IgD-negative memory B cell (primary cell): ENCODE measurements at regions not wholly inside any gene's neighbourhood (a gene's known extent, or its start where the extent isn't known, plus 50 kb on each side); places are given as distances from the start of the nearest gene placed in this dataset.
"Not testable (repeated sequence)": the region's sequence is repeated elsewhere in the genome, so short reads cannot be mapped to it uniquely, and the experiment has no call there.

Source experiments
- H3K27ac Mint-ChIP-seq, 3 donors: one replicate each; pipeline ENCODE4 v1.8.0; 2020 to 2022; ENCODE audit warnings: mild to moderate bottlenecking in 3 of 3, mixed read lengths in 3 of 3, moderate library complexity in 1 of 3
- H3K27me3 Mint-ChIP-seq: one replicate; pipeline ENCODE4 v1.8.0; 2021; ENCODE audit warnings: mixed read lengths
- H3K36me3 Mint-ChIP-seq: one replicate; pipeline ENCODE4 v1.8.0; 2020; ENCODE audit warnings: mild to moderate bottlenecking, mixed read lengths
- H3K4me1 Mint-ChIP-seq, 3 donors: one replicate each; pipeline ENCODE4 v1.8.0; 2020 to 2022; ENCODE audit warnings: mixed read lengths in 3 of 3, mild to moderate bottlenecking in 1 of 3
- H3K4me3 Mint-ChIP-seq, 4 donors: one replicate each; pipeline ENCODE4 v1.8.0; 2020 to 2022; ENCODE audit warnings: mild to moderate bottlenecking in 4 of 4, mixed read lengths in 4 of 4, moderate library complexity in 3 of 4
- H3K9me3 Mint-ChIP-seq, 3 donors: one replicate each; pipeline ENCODE4 v1.8.0; 2020 to 2021; ENCODE audit warnings: mixed read lengths in 3 of 3, mild to moderate bottlenecking in 1 of 3

DNA sequence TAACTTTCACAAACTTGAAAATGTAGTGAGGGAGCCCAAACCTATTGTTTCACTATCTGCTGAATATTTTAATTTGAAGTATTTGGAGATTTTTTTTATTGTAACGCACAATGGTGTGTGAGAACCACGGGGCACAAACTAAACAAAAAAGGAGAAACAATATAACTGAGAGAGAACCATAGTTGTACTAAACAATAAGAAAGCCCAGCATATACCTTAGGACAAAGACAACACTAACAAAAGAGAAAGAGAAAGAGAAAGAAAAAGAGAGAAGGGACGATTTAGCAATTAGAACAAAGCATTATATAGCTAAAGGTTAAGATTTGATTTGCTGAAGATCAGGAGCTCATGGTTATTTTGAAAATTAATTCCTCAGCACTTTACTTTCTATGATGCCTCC is 906.0 kb upstream of the NXPH2 start:
- Mint-ChIP-seq H3K9me3 (peaks cover 1 to 9% (median 4%) of the 10 kb centered on the region in 3 donors), H3K27me3 (no peaks in the 10 kb centered on the region), H3K36me3 (no peaks in the 10 kb centered on the region), H3K4me3 (no peak overlapping the region), H3K27ac (no peak overlapping the region), H3K4me1 (peaks cover 0 to 1% (median 0%) of the 10 kb centered on the region in 3 donors)

DNA sequence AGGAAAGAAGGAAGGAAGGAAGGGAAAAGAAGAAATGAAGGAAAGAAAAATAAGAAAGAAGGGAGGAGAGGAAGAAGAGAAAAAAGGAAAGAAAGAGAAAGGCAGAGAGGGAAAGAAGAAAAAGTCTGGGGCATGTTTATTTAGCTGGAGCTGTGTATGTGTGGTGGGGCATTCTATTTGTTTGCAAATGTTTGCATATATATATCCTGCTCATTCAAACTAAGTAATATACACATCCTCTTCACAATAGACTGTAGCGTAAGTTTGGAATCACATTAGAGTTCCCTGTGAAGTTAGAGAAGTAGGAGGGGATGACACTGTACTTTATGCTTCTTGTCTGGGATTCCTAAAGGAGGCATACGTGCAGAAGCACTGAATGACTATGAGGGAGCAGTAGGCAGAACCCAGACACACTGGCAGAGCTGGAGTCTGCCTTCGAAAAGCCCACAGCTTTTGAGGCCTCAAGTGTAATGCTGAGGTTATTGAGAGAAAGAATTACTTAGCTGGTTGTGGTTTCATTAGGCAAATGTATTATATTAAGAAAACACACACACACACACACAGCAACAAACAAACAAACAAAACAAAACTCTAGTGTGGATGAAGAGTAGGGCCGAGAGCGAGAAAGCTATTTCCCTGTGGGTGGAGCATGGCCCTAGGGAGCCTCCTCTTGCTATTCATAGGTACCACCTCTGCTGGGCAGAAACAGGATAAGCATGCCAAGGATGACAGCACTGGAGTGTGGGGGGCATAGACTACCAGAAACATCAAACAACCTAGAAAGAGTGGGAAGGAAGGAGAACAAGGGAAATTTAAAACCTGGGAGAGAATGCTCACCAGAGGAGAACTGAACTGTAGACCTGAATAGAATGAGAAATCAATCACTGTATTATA is 905.1 kb upstream of the NXPH2 start:
- H3K36me3 Mint-ChIP-seq: no peaks in the 10 kb centered on the region
- peaks cover 2 to 10% (median 4%) of the 10 kb centered on the region in 3 donors for H3K9me3 Mint-ChIP-seq
- no peak overlapping the region for H3K4me3 Mint-ChIP-seq
- no peak overlapping the region for H3K27ac Mint-ChIP-seq
- no peaks in the 10 kb centered on the region for H3K27me3 Mint-ChIP-seq
- peaks cover 0 to 1% (median 0%) of the 10 kb centered on the region in 3 donors for H3K4me1 Mint-ChIP-seq

DNA sequence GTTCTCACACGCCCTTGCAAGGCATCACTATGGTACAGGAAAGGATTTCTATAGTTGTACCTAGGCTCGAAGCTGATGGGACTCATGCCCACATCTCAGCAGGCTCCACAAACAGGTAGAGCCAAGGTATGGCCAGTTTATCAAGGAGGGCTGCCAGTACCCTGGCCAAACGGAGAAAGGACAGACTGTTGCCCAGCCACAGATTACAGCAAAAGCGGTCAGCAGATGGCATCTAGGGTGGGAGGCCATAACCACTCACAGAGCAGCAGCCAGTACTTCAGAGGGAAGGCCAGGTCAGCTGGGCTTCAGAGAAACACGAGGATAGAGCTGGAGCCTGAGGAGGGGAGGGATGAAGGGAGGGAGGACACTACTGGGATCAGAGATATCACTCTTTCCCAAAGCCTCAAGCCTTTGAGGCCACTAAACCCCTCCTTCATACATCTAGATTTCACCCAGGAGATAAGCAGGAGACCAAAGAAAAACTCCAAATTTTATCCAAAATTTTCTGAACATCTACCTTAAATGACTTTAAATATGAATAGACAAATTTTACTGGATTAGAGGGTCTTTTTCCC is 904.2 kb upstream of the NXPH2 start:
- Mint-ChIP-seq H3K4me3 (no peak overlapping the region), H3K9me3 (peaks cover 2 to 10% (median 4%) of the 10 kb centered on the region in 3 donors), H3K27ac (no peak overlapping the region), H3K36me3 (no peaks in the 10 kb centered on the region), H3K4me1 (peaks cover 0 to 1% (median 0%) of the 10 kb centered on the region in 3 donors), H3K27me3 (no peaks in the 10 kb centered on the region)

DNA sequence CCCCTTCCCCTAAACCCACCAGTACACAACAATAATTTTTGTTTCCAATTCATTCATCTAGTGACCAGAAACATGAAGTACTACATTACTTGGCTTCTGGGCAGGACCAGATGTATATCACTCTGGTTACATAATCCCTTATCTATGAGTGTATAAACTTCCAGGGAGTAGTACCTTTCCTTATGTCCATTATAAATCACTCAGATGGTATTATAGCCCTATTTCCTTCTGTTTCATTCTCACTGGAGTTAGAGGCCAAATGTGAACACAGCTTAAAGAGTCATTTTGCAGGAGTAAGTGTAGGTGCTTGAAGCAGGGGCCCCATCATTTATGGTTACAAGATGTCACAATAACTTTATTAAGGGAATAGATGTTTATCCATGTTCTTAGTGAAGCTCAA is 894.4 kb upstream of the NXPH2 start:
- Mint-ChIP-seq H3K4me3 (no peak overlapping the region), H3K36me3 (no peaks in the 10 kb centered on the region), H3K4me1 (no peaks in the 10 kb centered on the region), H3K27ac (no peak overlapping the region), H3K9me3 (peaks cover 0 to 3% (median 0%) of the 10 kb centered on the region in 3 donors), H3K27me3 (no peaks in the 10 kb centered on the region)

DNA sequence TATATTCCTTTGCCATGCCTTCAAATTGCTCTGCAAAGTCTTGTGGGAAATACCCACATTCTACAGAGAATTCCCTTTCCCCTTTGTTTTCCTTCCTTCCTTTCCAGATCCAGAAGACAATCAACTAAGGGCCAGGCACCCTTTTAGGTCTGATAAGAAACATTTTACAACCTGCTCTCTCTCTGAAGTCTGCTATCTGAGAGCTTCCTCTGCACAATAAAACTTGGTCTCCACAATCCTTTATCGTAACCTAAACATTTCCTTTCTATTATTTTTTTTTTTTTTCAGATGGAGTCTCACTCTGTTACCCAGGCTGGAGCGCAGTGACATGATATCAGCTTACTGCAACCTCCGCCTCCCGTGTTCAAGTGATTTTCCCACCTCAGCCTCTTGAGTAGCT is 893.3 kb upstream of the NXPH2 start:
- not testable (repeated sequence) for H3K4me3 Mint-ChIP-seq, H3K9me3 Mint-ChIP-seq, H3K27me3 Mint-ChIP-seq, H3K4me1 Mint-ChIP-seq, H3K36me3 Mint-ChIP-seq, H3K27ac Mint-ChIP-seq

DNA sequence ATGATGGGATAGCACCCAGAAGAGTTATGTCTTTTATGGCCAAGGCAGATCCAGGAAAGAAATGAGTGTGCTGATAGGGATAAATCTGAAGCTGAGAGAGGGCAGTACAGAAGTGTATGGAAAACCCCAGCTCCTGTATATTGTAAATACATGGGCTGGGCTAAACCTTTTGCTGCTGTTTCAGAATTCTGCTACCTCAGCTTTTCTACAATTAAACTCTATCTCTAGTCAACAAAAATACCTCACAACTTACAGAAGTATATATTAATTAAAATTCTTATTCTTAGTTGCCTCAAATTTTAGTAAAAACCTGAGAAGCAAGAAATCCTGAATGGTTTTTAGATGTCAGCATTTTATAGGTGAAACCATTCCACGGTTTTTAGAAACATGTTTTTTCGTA is 889.5 kb upstream of the NXPH2 start:
- Mint-ChIP-seq H3K9me3 (peaks cover 4 to 8% (median 5%) of the 10 kb centered on the region in 3 donors), H3K27ac (no peak overlapping the region), H3K27me3 (no peaks in the 10 kb centered on the region), H3K4me1 (no peaks in the 10 kb centered on the region), H3K4me3 (no peak overlapping the region), H3K36me3 (no peaks in the 10 kb centered on the region)

DNA sequence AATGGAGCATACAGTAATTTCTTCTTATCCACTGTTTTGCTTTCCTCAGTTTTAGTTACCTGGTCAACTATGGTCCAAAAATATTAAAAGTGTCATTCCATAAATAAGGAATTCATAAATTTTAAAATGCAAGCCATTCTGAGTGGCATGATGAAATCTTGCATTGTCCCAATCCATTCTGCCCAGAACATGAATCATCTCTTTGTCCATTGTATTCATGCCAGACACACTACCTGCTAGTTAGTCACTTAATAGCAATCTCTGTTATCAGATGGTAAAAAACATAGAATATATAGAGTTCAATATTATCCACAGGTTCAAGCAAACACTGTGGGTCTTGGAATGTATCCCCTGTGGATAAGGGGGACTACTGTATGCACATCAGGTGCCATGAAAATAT is 872.2 kb upstream of the NXPH2 start:
- Mint-ChIP-seq H3K9me3 (peaks cover 0 to 9% (median 1%) of the 10 kb centered on the region in 3 donors), H3K27ac (no peak overlapping the region), H3K4me3 (no peak overlapping the region), H3K4me1 (no peaks in the 10 kb centered on the region), H3K36me3 (no peaks in the 10 kb centered on the region), H3K27me3 (no peaks in the 10 kb centered on the region)

DNA sequence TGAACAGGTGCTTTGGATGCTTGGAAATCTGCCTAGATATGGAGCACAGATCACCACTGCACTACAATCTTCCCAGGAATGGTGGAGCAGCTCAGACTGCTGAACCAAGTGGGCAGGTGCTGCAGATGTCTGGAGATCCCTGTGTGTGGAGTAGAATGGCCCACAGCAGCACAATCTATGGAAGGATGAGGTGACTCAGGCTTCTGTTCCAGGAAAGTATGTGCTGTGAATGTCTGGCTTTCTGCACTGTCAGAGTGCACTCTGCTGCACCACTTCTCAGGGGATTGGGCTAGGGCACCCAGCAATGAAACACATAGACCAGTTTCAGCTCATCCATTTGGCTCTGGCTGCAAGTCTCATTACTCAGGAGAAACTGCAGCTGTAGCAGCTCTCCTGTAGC is 865.4 kb upstream of the NXPH2 start:
- no peaks in the 10 kb centered on the region for H3K27me3 Mint-ChIP-seq
- H3K9me3 Mint-ChIP-seq: peaks cover 0 to 23% (median 13%) of the 10 kb centered on the region in 3 donors
- no peaks in the 10 kb centered on the region for H3K4me1 Mint-ChIP-seq
- H3K36me3 Mint-ChIP-seq: no peaks in the 10 kb centered on the region
- no peak overlapping the region for H3K4me3 Mint-ChIP-seq
- H3K27ac Mint-ChIP-seq: no peak overlapping the region

DNA sequence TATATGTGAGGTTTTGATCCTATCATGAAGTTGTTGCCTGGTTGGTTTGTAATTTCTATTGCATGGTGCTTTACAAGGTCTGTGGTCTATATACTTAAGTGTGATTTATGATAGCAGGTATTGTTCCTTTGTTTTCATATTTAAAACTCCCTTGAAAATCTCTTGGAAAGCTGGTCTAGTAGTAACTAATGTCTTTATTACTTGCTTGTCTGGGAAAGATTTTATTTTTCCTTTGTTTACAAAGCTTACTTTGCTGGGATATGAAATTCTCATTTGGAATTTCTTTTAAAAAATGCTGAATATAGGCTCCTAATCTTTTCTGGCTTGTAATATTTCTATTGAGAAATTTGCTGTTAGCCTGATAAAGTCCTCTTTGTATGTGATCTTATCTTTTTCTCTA is 862.9 kb upstream of the NXPH2 start:
- no peak overlapping the region for H3K4me3 Mint-ChIP-seq
- no peaks in the 10 kb centered on the region for H3K36me3 Mint-ChIP-seq
- H3K27ac Mint-ChIP-seq: no peak overlapping the region
- H3K27me3 Mint-ChIP-seq: no peaks in the 10 kb centered on the region
- H3K4me1 Mint-ChIP-seq: no peaks in the 10 kb centered on the region
- peaks cover 0 to 18% (median 12%) of the 10 kb centered on the region in 3 donors for H3K9me3 Mint-ChIP-seq

DNA sequence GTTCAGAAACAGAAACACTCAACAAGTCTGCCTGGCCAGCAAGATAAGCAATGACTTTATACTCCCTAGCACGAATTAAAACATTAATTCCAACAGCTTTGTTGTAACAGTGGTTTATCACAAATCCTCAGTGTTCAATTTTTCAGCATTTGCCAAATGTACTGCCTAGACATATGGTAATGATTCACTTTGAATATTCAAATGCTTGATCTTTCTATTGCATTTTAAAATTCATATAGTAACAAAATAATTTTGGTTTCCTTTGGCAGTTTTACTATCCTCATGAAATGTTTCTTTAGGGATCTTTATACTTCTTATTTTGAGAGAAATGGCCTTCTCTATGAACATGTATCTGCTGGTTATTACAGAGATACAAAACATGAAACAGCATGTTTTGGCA is 851.8 kb upstream of the NXPH2 start:
- Mint-ChIP-seq H3K4me1 (no peaks in the 10 kb centered on the region), H3K4me3 (no peak overlapping the region), H3K27ac (no peak overlapping the region), H3K36me3 (no peaks in the 10 kb centered on the region), H3K9me3 (peaks cover 0 to 7% (median 6%) of the 10 kb centered on the region in 3 donors), H3K27me3 (no peaks in the 10 kb centered on the region)

DNA sequence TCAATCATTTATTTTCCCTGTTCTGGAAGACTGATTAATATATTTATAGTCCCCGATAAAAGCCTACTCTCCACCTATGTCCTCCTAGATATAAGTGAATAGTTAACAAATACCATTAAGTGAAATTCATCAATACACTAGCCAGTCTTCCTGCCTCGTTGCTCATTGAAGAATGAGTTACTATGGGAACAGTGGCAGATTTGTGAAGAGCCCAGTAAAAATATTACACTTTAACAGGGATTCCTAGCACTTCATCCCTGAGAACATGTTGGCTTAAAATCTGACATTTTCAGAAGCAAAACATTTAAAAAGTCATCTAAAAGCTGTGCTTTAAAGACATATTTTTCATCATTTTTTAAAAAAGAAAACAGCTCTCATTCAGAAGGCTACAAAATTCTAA is 848.7 kb upstream of the NXPH2 start:
- H3K27me3 Mint-ChIP-seq: no peaks in the 10 kb centered on the region
- no peaks in the 10 kb centered on the region for H3K4me1 Mint-ChIP-seq
- H3K4me3 Mint-ChIP-seq: no peak overlapping the region
- no peak overlapping the region for H3K27ac Mint-ChIP-seq
- H3K36me3 Mint-ChIP-seq: no peaks in the 10 kb centered on the region
- H3K9me3 Mint-ChIP-seq: peaks cover 0 to 2% (median 0%) of the 10 kb centered on the region in 3 donors

DNA sequence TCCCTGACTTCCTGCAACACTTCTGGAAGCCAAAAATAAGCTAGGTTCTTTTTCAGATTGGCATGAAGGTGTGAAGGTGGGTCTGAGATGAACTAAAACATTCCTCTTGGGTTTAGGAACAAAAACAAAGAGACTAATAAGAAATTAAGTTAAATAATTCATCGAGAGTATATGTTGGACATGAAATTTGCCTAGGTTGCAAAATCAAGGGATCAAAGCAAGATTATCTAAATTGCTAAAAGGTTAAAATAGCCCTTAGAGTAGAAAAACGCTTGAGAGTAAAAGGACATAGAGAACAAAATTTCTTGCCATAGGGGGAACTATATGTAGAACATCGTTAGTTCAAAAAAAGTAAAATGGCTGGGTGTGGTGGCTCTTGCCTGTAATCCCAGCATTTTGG is 845.9 kb upstream of the NXPH2 start:
- Mint-ChIP-seq H3K27ac (no peak overlapping the region), H3K27me3 (no peaks in the 10 kb centered on the region), H3K4me3 (no peak overlapping the region), H3K9me3 (peaks cover 0 to 2% (median 2%) of the 10 kb centered on the region in 3 donors), H3K36me3 (no peaks in the 10 kb centered on the region), H3K4me1 (no peaks in the 10 kb centered on the region)

DNA sequence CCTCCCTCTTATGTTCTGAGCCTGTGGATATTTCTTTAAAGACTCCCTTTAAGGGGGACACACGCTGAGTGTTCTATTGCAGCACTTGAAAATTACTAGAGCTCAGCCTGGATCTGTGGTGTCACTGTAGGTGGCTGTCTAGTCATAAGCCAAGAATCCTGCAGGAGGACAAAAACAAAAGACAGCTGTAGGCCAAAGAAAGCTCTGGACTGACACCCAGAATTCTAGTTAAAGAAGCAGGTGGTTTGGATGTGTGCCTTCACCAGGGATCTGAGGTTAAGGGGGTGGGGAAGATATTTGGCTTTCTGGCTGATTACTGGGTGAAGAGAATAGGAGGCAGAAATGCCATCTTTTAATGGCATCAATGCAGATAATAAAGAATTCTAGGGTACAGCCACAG is 842.5 kb upstream of the NXPH2 start:
- Mint-ChIP-seq H3K27me3 (no peaks in the 10 kb centered on the region), H3K9me3 (peaks cover 6 to 23% (median 10%) of the 10 kb centered on the region in 3 donors), H3K36me3 (no peaks in the 10 kb centered on the region), H3K4me3 (no peak overlapping the region), H3K27ac (no peak overlapping the region), H3K4me1 (no peaks in the 10 kb centered on the region)

DNA sequence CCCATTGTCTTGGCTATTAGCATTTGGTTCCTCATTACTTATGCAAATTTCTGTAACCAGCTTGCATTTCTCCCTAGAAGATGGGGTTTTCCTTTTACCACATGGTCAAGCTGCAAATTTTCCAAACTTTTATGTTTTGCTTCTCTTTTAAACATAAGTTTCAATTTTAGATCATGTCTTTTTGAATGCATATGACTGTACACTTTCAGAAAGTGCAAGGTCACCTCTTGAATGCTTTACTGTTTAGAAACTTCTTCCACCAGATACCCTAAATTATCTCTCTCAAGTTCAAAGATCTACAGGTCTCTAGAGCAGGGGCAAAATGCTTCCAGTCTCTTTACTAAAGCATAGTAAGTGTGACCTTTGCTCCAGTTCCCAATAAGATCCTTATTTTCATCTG is 837.6 kb upstream of the NXPH2 start:
- H3K27me3 Mint-ChIP-seq: no peaks in the 10 kb centered on the region
- peaks cover 6 to 23% (median 12%) of the 10 kb centered on the region in 3 donors for H3K9me3 Mint-ChIP-seq
- no peak overlapping the region for H3K27ac Mint-ChIP-seq
- H3K4me1 Mint-ChIP-seq: no peaks in the 10 kb centered on the region
- H3K4me3 Mint-ChIP-seq: no peak overlapping the region
- no peaks in the 10 kb centered on the region for H3K36me3 Mint-ChIP-seq

DNA sequence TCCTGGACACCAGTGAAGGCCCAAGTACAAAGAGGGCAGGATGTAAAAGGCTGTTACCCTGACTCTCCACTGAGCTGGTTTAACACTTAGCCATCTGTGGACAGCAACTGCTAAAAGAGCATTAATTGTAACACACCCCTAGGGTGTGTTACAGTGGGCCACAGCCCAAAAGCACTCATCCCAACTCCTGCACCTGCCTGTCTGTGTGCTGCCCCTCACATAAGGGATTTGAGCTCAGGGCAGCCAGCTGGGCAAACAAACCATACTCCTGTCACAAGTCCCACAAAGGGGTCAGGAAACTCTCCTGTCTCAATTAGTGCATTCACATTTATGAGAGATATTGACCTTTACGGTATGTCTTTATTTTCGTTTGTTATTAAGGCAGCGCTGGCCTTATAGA is 833.1 kb upstream of the NXPH2 start:
- H3K27me3 Mint-ChIP-seq: no peaks in the 10 kb centered on the region
- peaks cover 2 to 8% (median 2%) of the 10 kb centered on the region in 3 donors for H3K9me3 Mint-ChIP-seq
- H3K36me3 Mint-ChIP-seq: no peaks in the 10 kb centered on the region
- no peak overlapping the region for H3K4me3 Mint-ChIP-seq
- H3K4me1 Mint-ChIP-seq: peaks cover 0 to 1% (median 0%) of the 10 kb centered on the region in 3 donors
- H3K27ac Mint-ChIP-seq: no peak overlapping the region

DNA sequence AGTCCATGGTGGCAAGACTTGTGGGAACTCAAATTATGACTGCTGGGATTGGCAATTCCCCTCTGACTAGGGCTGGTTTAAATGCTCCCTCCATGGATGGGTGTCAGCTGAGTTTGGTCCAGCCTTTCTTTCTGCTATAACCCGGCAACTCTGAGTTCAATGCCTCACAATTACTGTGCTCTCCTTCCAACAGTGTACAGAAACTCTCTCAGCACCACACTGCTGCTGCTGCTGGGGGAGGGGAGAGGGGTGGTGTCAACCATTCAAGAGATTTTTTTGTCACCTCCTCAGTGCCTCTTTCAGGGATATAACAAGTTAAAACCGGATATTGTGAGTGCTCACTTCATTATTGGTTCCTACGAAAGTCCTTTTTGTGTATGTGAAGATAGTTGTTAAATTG is 830.3 kb upstream of the NXPH2 start:
- Mint-ChIP-seq H3K4me1 (peaks cover 0 to 4% (median 0%) of the 10 kb centered on the region in 3 donors), H3K9me3 (peaks cover 0 to 6% (median 2%) of the 10 kb centered on the region in 3 donors), H3K27me3 (no peaks in the 10 kb centered on the region), H3K27ac (no peak overlapping the region), H3K36me3 (no peaks in the 10 kb centered on the region), H3K4me3 (no peak overlapping the region)
